AG09309 (cell line): ENCODE measurements at regions not wholly inside any gene's neighbourhood (a gene's known extent, or its start where the extent isn't known, plus 50 kb on each side); places are given as distances from the start of the nearest gene placed in this dataset.

ENCODE experiments used
- DNase-seq: peaks from one replicate; pipeline ENCODE4 v3.0.0-alpha.2; 2010; ENCODE audit warnings: low read depth
- H3K4me3 ChIP-seq: 2 replicates; pipeline ENCODE4 v1.5.1; 2011; ENCODE audit warnings: mild to moderate bottlenecking, low read depth, low read length, moderate library complexity; ENCODE audit not compliant: control insufficient read depth
- CTCF ChIP-seq: IDR thresholded peaks from 2 replicates; pipeline ENCODE4 v1.5.1; 2011; ENCODE audit warnings: mild to moderate bottlenecking, low read depth, low read length, inconsistent platforms; ENCODE audit not compliant: insufficient read depth, control insufficient read depth; ENCODE audit errors: missing control alignments

GRCh38 chr6:168988801-168989200 is 264.8 kb downstream of the THBS2 start:
- no peak for TF ChIP-seq CTCF
- no peak overlapping the region for H3K4me3 ChIP-seq
- no peak for DNase-seq

GRCh38 chr6:168988280-168988679 is 265.4 kb downstream of the THBS2 start:
- no peak for DNase-seq
- no peak overlapping the region for H3K4me3 ChIP-seq
- TF ChIP-seq CTCF = no peak

- TF ChIP-seq CTCF = no peak
- no peak for DNase-seq
- H3K4me3 ChIP-seq = no peak overlapping the region
Observed at GRCh38 chr6:168985705-168986104, 267.9 kb downstream of the THBS2 start.

- H3K4me3 ChIP-seq = no peak overlapping the region
- no peak for DNase-seq
- no peak for TF ChIP-seq CTCF
Observed at GRCh38 chr6:168983925-168984324, 269.7 kb downstream of the THBS2 start.

GRCh38 chr6:168981187-168981586 is 272.5 kb downstream of the THBS2 start:
- no peak overlapping the region for H3K4me3 ChIP-seq
- TF ChIP-seq CTCF = no peak
- no peak for DNase-seq

- no peak for DNase-seq
- H3K4me3 ChIP-seq = no peak overlapping the region
- no peak for TF ChIP-seq CTCF
Observed at GRCh38 chr6:168979254-168979653, 274.4 kb downstream of the THBS2 start.

- DNase-seq = no peak
- no peak for TF ChIP-seq CTCF
- H3K4me3 ChIP-seq = no peak overlapping the region
Observed at GRCh38 chr6:168972128-168972527, 281.5 kb downstream of the THBS2 start.
